ENCODE measurements at regions not wholly inside any gene's neighbourhood (a gene's known extent, or its start where the extent isn't known, plus 50 kb on each side); places are given as distances from the start of the nearest gene placed in this dataset.

DNA sequence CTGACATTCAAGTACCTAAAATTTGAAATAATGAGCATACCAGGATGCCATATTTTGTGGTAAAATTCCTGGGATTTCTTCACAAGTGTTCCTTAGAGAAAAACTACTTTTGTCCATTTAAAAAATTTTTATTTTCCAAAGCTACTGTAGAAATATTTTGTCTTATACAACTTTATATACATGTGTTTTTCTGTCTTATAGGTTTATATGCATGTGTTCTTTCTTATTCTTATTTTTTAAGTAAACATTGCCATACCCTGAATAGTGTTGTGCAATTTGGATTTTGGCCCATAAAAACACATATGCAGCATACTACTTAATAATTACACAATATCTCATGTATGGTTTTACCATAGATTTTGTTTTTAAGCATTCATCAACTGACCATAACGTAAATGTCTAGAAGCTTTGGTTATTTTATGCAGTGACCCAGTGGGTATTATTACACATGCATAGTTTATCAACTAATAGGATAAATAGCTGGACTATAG is 1107.4 kb upstream of the SEL1L start:
- no peak for TF ChIP-seq TCF7L2 (IDR thresholded peaks at IDR 0.05; ENCODE audit: low read depth, low read length)
- TF ChIP-seq SIN3A (IDR thresholded peaks at IDR 0.05; ENCODE audit: borderline replicate concordance, insufficient read depth, low read depth, low read length) = no peak
- no peak for TF ChIP-seq POLR2AphosphoS5 (IDR thresholded peaks at IDR 0.05; ENCODE audit: low read depth, low read length)
- TF ChIP-seq, protein P1, sequence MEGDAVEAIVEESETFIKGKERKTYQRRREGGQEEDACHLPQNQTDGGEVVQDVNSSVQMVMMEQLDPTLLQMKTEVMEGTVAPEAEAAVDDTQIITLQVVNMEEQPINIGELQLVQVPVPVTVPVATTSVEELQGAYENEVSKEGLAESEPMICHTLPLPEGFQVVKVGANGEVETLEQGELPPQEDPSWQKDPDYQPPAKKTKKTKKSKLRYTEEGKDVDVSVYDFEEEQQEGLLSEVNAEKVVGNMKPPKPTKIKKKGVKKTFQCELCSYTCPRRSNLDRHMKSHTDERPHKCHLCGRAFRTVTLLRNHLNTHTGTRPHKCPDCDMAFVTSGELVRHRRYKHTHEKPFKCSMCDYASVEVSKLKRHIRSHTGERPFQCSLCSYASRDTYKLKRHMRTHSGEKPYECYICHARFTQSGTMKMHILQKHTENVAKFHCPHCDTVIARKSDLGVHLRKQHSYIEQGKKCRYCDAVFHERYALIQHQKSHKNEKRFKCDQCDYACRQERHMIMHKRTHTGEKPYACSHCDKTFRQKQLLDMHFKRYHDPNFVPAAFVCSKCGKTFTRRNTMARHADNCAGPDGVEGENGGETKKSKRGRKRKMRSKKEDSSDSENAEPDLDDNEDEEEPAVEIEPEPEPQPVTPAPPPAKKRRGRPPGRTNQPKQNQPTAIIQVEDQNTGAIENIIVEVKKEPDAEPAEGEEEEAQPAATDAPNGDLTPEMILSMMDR (IDR thresholded peaks at IDR 0.05) = no peak
- TF ChIP-seq, protein P2, sequence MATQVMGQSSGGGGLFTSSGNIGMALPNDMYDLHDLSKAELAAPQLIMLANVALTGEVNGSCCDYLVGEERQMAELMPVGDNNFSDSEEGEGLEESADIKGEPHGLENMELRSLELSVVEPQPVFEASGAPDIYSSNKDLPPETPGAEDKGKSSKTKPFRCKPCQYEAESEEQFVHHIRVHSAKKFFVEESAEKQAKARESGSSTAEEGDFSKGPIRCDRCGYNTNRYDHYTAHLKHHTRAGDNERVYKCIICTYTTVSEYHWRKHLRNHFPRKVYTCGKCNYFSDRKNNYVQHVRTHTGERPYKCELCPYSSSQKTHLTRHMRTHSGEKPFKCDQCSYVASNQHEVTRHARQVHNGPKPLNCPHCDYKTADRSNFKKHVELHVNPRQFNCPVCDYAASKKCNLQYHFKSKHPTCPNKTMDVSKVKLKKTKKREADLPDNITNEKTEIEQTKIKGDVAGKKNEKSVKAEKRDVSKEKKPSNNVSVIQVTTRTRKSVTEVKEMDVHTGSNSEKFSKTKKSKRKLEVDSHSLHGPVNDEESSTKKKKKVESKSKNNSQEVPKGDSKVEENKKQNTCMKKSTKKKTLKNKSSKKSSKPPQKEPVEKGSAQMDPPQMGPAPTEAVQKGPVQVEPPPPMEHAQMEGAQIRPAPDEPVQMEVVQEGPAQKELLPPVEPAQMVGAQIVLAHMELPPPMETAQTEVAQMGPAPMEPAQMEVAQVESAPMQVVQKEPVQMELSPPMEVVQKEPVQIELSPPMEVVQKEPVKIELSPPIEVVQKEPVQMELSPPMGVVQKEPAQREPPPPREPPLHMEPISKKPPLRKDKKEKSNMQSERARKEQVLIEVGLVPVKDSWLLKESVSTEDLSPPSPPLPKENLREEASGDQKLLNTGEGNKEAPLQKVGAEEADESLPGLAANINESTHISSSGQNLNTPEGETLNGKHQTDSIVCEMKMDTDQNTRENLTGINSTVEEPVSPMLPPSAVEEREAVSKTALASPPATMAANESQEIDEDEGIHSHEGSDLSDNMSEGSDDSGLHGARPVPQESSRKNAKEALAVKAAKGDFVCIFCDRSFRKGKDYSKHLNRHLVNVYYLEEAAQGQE (IDR thresholded peaks at IDR 0.05; ENCODE audit: insufficient read depth in 1 of 2, low read depth in 2 of 2, low read length in 1 of 2) = no peak
- Histone ChIP-seq H3K9me3 (ENCODE audit: control insufficient read depth, insufficient read depth, low read depth, low read length) (no peaks in the 10 kb centered on the region; the same call in 1 of the 2 replicates), H3K27me3 (ENCODE audit: control insufficient read depth, insufficient read depth, low read length) (no peaks in the 10 kb centered on the region), H3K27ac (ENCODE audit: low read length) (no peak overlapping the region), H3K4me1 (ENCODE audit: control insufficient read depth, insufficient read depth, low read length) (no peaks in the 10 kb centered on the region), H3K36me3 (ENCODE audit: control insufficient read depth, insufficient read depth, low read length) (no peaks in the 10 kb centered on the region), H3K4me3 (ENCODE audit: low read depth in 2 of 2, low read length in 2 of 2) (no peak overlapping the region)
- ChIA-PET CTCF (no interaction called here), POLR2A (no interaction called here)
- DNase-seq (ENCODE audit: low read depth, low spot score) (no peak), ATAC-seq (no peak)
- BruUV-seq (replicated peaks) = no TSS peak
- intact Hi-C loops (cut with micrococcal nuclease; ENCODE audit: unreplicated experiment) (no loop called here), in situ Hi-C loops (cut with HindIII; ENCODE audit: low pct_unique_long_range_greater_than_20kb, low sequenced_read_pairs) (no loop called here)

DNA sequence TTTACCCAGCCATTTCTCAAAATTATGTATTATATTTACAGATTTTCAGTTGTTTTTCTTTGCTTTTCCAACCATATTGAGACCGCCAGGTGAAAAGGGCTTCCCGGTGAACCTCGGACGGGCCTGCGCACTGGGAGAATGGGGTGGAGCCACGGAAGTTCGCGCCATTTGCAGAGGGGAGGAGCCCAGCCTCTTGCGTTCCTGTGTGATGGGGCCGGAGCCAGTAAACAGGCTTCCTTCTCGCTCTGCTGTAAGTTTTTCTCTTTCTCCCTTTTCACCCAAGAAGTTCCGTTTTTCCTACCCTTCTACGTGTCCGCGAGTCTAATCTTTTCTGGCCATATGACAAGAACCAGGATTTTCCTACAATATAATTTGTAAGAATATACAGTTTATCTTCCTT is 1108.8 kb upstream of the SEL1L start:
- POLR2A ChIA-PET = no interaction called here
- ATAC-seq (no peak), DNase-seq (ENCODE audit: low read depth, low spot score) (no peak)
- intact Hi-C loops (cut with micrococcal nuclease; ENCODE audit: unreplicated experiment) (no loop called here), in situ Hi-C loops (cut with HindIII; ENCODE audit: low pct_unique_long_range_greater_than_20kb, low sequenced_read_pairs) (no loop called here)
- CTCF ChIA-PET = no interaction called here
- no peaks in the 10 kb centered on the region for H3K9me3 ChIP-seq (ENCODE audit: control insufficient read depth, insufficient read depth, low read depth, low read length)
- no peak overlapping the region for H3K4me3 ChIP-seq (ENCODE audit: low read depth in 2 of 2, low read length in 2 of 2)
- BruUV-seq (replicated peaks) = no TSS peak
- TF ChIP-seq, protein P1 (IDR thresholded peaks at IDR 0.05) = no peak
- TF ChIP-seq TCF7L2 (IDR thresholded peaks at IDR 0.05; ENCODE audit: low read depth, low read length) (no peak), SIN3A (IDR thresholded peaks at IDR 0.05; ENCODE audit: borderline replicate concordance, insufficient read depth, low read depth, low read length) (no peak), POLR2AphosphoS5 (IDR thresholded peaks at IDR 0.05; ENCODE audit: low read depth, low read length) (no peak)
- TF ChIP-seq, protein P2 (IDR thresholded peaks at IDR 0.05; ENCODE audit: insufficient read depth in 1 of 2, low read depth in 2 of 2, low read length in 1 of 2) = no peak
- no peaks in the 10 kb centered on the region for H3K27me3 ChIP-seq (ENCODE audit: control insufficient read depth, insufficient read depth, low read length)
- H3K4me1 ChIP-seq (ENCODE audit: control insufficient read depth, insufficient read depth, low read length) = no peaks in the 10 kb centered on the region
- H3K36me3 ChIP-seq (ENCODE audit: control insufficient read depth, insufficient read depth, low read length) = no peaks in the 10 kb centered on the region
- no peak overlapping the region for H3K27ac ChIP-seq (ENCODE audit: low read length)
